WERI-Rb-1 (cell line): ENCODE measurements at regions not wholly inside any gene's neighbourhood (a gene's known extent, or its start where the extent isn't known, plus 50 kb on each side); places are given as distances from the start of the nearest gene placed in this dataset.

Experiments
- DNase-seq: peaks from one replicate; pipeline ENCODE4 v3.0.0-alpha.2; 2020
- H3K27ac ChIP-seq: fragments of 250-450 bp; sonication (Bioruptor Pico); 2 replicates; pipeline ENCODE4 v1.5.1; 2020; ENCODE audit warnings: mild to moderate bottlenecking, moderate library complexity
- H3K27me3 ChIP-seq: fragments of 250-450 bp; sonication (Bioruptor Pico); 2 replicates; pipeline ENCODE4 v1.5.1; 2021; ENCODE audit warnings: mild to moderate bottlenecking, low read depth, moderate library complexity; ENCODE audit not compliant: insufficient read depth, severe bottlenecking
- H3K36me3 ChIP-seq: fragments of 250-450 bp; sonication (Bioruptor Pico); 2 replicates; pipeline ENCODE4 v1.5.1; 2020; ENCODE audit warnings: mild to moderate bottlenecking, moderate library complexity
- H3K4me3 ChIP-seq: 2 replicates; pipeline ENCODE4 v1.5.1; 2011; ENCODE audit warnings: low read depth, mild to moderate bottlenecking, control low read depth, low read length
- H3K9me3 ChIP-seq: fragments of 250-450 bp; sonication (Bioruptor Pico); 2 replicates; pipeline ENCODE4 v1.5.1; 2021; ENCODE audit warnings: mild to moderate bottlenecking, moderate library complexity; ENCODE audit not compliant: severe bottlenecking
- CTCF ChIP-seq: IDR thresholded peaks from 2 replicates; pipeline ENCODE4 v1.5.1; 2011; ENCODE audit warnings: low read depth, mild to moderate bottlenecking, control low read depth, inconsistent platforms, low read length

DNA sequence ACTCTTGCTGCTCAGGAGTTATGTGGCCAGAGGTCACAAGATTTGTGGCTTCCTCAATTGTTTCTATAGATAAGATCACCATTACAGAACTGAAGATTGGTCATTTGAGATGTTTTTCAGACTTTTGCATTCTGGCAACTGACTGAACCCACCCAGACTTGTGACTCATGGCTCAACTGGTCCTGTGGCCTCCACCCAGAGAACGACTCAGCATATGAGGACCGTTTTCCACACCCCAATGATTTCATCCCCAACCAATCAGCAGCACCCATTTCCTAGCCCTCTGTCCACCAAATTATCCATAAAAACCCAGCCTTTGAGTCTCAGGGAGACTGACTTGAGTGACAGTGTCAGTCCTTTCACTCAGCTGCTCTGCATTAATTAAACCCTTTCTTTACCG, 143.2 kb upstream of the ASIC2 start:
- Histone ChIP-seq H3K27me3 (no peaks in the 10 kb centered on the region), H3K36me3 (no peaks in the 10 kb centered on the region), H3K27ac (no peak overlapping the region), H3K9me3 (no peaks in the 10 kb centered on the region), H3K4me3 (no peak overlapping the region)
- TF ChIP-seq CTCF = no peak
- DNase-seq = no peak

GRCh38 chr17:33438139-33438538, 145.0 kb upstream of the ASIC2 start:
- H3K4me3 ChIP-seq = no peak overlapping the region
- no peaks in the 10 kb centered on the region for H3K27me3 ChIP-seq
- TF ChIP-seq CTCF = no peak
- no peak overlapping the region for H3K27ac ChIP-seq
- DNase-seq = no peak
- peaks cover 6% of the 10 kb centered on the region for H3K9me3 ChIP-seq
- no peaks in the 10 kb centered on the region for H3K36me3 ChIP-seq

DNA sequence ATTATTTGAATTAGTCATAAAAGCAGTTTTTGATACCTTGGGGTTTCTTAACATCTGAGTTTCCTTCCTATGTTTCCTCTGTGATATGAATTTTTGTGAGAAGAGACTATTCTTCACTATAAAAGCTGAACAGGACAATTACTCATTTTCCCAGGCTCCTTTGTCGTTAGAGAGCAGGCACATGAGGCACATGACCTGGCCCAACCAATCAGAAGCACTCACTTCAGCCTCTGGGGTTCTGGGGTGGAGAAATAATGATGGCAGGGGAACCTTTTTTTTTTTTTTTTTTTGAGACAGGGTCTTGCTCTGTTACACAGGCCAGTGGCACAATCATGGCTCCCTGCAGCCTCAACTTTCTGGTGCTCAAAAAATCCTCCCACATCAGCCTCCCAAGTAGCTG, 145.5 kb upstream of the ASIC2 start:
- Histone ChIP-seq H3K27me3 (no peaks in the 10 kb centered on the region), H3K27ac (no peak overlapping the region), H3K4me3 (no peak overlapping the region), H3K36me3 (no peaks in the 10 kb centered on the region), H3K9me3 (peaks cover 6% of the 10 kb centered on the region)
- DNase-seq = no peak
- TF ChIP-seq CTCF = no peak

- Histone ChIP-seq H3K27ac (no peak overlapping the region), H3K27me3 (no peaks in the 10 kb centered on the region), H3K4me3 (no peak overlapping the region), H3K9me3 (peaks cover 6% of the 10 kb centered on the region), H3K36me3 (no peaks in the 10 kb centered on the region)
- no peak for DNase-seq
- TF ChIP-seq CTCF = no peak
These were observed 149.2 kb upstream of the ASIC2 start for GRCh38 chr17:33442320-33442719.

DNA sequence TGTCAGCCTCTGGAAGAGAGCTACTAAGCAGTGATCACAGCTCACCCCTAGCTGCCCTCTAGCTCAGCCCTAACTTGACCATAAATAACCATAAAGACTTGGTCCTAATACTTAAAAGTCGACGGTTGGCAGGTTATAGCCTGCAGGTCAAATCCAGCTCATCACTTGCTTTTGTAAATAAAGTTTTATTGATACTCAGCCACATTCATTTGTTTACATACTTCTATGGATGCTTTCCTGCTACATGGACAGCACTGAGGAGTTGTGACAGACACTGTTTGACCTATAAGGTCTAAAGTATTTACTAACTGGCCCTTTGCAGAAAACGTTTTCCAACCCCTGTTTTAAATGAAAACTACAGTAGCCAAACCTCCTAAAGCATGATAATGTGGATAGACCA, 151.6 kb upstream of the ASIC2 start:
- no peak overlapping the region for H3K4me3 ChIP-seq
- no peaks in the 10 kb centered on the region for H3K36me3 ChIP-seq
- H3K9me3 ChIP-seq = peaks cover 12% of the 10 kb centered on the region
- DNase-seq = no peak
- TF ChIP-seq CTCF = no peak
- no peak overlapping the region for H3K27ac ChIP-seq
- no peaks in the 10 kb centered on the region for H3K27me3 ChIP-seq

DNA sequence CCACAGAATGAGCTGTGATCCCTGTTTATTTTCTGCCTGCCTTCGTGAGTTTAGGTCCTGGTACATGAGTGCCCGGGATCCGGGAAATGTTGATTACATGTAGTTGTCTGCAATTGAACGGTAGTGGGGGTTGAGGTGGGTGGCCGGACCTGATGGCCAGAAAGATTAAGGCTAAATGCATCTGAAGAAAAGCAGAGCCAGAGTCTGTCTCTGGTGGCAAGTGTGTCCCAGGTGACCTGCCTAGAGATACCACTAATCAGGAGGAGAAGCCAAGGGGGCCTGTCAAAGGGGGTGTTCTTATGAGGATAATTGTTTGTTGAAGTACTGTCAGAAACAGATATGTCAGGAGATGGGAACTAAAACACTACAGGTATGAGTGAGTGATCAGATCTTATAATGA, 154.0 kb upstream of the ASIC2 start:
- Histone ChIP-seq H3K4me3 (no peak overlapping the region), H3K9me3 (peaks cover 9% of the 10 kb centered on the region), H3K27me3 (no peaks in the 10 kb centered on the region), H3K36me3 (no peaks in the 10 kb centered on the region), H3K27ac (no peak overlapping the region)
- no peak for TF ChIP-seq CTCF
- DNase-seq = peak; percentile 30
